Right kidney (tissue), 1 donor: ENCODE measurements at regions not wholly inside any gene's neighbourhood (a gene's known extent, or its start where the extent isn't known, plus 50 kb on each side); places are given as distances from the start of the nearest gene placed in this dataset.
A peak's percentile ranks its signal among the peaks of the same experiment; 100 is the strongest.

Source experiments
- DNase-seq: peaks from one replicate; pipeline ENCODE4 v3.0.0-alpha.2; 2016

DNA sequence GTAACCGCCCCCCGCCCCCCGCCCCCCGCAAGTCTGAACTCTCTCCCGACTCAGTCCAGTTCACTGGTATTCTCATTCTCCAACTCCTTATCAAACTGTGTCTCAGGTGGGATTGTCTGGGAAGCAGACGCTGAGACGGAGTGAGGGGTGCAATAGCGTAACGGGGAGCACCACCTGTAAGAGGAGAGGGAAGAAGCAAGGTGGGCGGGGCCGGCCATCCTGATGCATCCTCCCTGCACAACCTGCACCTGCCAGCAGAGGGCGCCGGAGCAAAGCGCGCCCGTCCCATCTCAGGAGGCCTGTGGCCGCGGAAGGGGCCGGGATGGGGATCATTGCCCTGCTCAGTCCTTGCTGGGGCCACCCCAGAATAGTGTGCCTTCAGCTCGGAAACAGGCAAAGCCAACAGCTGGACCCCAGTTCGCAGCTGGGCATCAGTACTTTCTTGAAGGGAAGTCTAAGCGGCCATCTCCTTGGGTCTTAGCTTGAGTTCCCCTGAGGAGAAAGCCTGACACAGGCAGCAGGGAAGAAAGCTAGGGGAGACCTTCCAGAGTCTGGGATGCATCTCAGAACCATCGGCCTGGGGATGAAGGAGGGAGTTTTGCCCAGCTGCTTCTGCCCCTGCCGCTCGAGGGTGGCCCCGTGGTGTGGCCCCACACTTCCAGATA lies 208.0 kb downstream of the TFCP2L1 start:
- peak; percentile 63 for DNase-seq

- DNase-seq: no peak
Observed at GRCh38 chr2:121078899-121079298, 206.1 kb downstream of the TFCP2L1 start.

DNA sequence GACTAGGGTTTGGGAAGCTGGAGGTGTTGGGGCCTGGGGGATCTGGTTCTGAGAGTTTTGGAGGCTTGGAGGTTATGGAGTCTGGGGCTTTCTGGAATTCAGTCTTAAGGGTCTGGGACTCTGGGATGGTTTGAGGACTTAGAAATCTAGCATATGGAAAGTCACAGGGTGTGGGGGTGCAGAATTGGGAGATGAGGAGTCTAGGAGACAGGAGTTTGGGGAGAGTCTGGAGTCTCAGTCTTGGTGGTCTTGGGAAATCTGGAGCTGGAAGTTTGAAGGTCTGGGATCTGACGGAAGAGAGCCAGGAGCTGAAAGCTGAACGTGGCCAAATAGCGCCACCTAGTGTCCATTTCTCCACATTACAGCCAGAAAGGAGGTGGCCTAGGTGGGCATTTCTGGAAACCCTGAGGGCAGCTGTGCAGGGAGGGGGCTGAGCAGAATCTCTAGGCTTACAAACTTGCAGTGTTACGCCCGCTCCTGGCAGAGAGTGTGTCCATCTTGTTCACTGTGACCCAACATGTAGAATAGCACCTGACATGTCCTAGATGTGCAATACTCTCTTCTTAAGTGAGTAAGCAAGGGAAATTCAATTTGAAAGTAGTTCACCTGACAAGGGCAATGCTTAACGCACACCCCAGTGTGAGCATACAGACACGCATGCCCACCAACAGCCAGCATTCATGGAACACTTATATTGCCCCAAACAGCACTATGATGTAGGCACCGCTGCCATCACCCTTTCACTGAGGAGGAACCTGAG lies 204.8 kb downstream of the TFCP2L1 start:
- peak; percentile 65 for DNase-seq

- DNase-seq: no peak
Observed at GRCh38 chr2:121081701-121082100, 203.3 kb downstream of the TFCP2L1 start.

DNA sequence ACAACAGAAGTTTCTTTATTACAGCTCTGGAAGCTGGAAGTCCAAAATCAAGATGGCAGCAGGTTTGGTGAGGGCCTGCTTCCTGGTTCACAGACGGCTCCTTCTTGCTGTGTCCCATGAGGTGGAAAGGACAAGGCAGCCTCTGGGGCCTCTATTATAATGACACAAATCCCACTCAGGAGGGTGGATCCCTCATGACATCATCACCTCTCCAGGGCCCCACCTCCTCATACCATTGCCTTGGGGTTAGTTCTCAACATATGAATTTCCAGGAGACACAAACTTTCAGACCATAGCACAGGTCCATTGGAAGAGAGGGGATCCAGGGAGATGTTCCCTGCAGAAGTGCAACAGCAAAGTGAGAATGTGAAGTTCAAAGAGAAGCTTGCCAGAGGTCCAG lies 202.8 kb downstream of the TFCP2L1 start:
- DNase-seq: no peak

DNA sequence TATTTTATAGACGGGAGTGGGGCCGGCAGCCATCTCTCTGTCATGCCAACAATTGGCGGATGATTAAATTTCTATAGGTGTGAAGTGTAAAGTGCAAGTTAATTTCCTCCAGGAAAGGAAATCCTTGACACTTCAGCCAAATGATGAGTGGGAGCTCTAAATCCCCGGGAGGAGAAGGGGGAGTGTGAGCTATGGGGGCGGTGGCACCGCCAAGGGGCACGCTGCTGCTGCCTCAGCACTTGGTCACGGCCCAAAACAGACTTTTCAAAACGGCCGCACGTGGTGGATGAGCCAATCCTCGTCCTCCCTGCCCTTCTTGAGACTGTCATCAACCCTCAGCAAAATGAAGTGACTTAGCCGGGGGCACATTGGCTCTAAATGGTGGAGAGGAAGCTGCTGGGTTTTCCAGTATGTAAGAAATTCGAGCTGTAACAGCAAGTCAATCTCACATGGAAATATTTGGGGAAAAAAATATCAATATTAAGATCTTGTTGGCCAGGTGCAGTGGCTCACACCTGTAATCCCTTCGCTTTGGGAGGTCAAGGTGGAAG lies 200.8 kb downstream of the TFCP2L1 start:
- peak; percentile 54 for DNase-seq

DNA sequence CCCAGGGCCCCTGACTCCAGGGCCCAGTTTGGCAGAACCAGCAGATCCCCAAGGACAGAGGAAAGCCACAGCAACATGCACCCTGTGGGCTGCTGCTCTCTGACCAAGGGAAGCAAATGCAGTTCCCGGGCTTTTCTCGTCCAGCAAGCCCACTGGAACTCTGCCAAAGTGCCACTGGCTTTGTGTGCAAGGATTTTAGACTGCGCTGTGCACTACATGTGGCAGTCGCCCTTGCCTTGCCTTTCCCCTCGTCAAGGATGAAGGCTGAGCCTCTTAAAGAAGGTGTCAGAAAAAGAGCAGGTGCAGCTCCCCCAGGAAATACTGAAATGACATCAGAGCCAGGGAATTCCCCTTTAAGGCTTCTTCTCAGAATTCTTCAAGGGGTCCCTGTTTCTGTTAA lies 199.2 kb downstream of the TFCP2L1 start:
- no peak for DNase-seq

GRCh38 chr2:121086450-121086849 lies 198.6 kb downstream of the TFCP2L1 start:
- no peak for DNase-seq

DNA sequence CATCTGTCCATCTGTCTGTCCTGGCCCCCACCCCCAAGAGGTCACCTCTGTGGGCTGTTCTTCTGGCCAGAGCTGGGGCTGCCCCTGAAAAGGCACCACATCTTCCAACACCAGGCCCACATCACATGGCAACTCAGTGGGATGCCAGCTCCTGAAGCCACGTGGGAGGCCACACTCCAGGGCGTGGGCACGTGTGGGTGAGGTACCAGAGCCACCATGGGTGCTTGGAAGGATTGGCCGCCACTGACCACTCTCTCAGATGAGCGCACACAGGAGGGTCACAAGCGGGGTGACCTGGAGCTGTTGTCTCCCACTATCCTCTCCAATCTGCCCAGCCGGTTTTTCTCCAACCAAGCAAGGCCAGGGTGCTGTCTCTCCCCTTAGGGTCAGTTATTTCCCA lies 197.9 kb downstream of the TFCP2L1 start:
- DNase-seq: no peak

DNA sequence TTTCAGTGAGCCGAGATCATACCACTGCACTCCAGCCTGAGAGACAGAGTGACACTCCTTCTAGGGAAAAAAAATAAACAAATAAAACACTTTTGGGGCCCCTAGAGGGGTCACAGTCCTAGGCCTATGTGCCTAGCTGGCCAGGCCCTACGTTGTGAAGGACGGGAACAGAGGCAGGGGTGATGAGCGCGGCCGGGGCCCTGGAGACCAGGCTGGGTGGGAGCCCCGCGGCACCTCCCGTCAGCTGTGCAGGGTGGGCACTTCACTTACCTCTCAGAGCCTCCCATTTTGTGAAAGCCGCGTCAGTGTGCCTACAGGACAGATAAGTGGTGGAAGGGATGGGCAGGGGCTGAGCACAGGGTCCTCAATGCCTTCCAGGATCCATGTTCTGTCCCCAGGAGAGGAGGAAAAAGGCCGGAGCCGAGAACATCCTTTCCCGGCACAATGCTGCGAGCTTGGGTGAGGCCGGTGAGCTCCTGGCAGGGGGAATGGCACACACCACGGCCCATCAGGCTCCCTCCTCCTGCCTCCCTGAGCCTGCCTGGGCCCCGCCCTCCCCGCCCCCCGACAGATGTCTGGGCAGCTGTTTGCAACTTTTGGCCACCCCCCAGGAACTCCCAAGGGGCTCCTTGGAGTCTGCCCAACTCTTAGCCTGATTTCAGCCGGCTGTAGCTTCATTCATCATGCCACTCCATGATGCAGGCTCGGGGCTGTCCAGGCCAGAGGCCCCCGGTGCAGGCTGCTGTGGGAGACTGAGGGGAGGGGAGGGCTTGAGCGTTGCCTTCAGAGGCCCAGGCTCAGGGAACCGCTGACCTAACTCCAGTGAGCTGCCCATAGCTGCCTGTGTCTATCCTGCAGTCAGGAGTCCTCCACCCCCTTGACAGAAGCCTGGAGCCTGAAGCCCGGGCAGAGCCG lies 196.5 kb downstream of the TFCP2L1 start:
- no peak for DNase-seq

DNA sequence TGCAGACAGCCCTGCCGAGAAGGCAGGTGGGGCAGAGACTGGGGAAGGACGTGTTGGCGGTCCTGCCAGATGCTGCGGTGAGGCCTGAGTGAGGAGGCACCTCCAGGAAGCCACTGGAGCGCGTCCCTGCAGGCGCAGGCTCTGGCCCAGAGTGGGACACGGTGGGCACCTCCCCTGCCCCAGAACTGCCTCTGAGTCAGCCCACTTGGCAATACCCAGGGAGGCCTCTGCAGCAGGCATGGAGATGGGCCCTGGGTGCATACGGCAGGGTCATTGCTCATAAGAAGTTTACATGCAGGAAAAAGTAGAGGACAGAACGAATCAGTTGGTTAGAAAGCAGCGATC lies 195.9 kb downstream of the TFCP2L1 start:
- no peak for DNase-seq

DNA sequence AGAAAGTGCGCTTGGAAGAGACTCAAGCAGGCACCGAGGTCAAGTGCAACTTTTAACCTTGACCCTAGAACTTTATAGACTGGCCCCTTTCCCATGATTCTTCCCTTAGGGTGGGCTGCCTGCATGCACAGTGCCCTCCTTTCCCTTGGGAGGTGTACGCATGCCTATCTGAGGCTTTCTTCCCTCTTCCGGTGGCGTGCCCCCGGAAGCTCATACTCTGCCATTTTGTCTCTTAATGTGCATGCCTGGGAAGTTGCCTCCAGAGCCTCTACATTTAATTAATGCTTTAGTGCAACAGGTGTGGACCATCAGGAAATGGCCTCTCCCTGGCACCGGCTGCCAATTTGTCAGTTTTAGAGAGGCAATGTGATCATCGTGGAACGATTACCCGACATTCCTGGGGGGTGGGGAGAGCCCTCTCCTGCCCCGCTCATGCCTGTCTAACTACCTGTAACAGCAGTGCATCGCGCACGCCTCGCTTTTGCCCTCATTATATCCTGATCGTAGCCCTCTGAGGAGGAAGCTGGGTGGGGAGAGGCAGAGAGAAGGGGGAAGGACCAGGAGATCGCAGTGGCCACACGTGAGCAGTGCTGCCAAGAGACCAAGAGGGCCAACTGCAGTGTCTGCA lies 194.8 kb downstream of the TFCP2L1 start:
- no peak for DNase-seq

DNA sequence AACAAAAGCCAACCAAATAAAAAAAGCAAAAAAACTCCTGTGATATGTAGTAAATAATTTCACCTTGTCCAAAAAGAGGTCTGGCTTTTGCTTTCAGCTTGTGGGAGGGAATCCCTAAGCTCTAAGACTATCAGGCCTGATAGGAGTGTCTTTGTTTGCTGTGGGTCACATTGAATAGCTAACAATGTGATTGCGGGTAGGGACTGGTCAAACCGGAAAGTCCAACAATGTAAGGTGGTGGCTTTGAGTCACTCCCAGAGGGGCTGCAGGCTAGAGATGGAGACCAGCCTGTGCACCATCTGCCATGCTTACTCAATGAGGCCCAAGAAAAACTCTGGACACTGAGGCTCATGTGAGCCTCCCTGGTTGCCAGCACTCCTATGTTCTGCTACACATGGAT lies 192.9 kb downstream of the TFCP2L1 start:
- no peak for DNase-seq

DNA sequence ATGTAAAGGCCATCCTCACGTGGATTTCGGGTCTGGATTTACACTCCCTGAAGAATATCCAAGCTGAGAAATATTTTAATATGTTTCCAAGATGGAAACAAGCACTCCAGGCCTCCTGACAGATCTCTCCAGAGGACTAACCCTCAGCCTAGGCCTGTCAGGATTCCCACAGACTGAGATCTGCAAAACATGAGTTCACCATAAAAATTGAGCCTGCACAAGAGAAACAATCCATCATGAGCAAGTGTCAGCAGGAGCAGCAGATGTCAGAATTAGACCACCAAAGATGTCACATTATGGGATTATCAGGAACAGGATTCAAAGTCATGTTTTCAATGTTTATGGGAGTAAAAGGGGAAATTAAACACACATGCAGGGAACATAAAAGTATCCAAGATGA lies 191.3 kb downstream of the TFCP2L1 start:
- peak; percentile 1 for DNase-seq

DNA sequence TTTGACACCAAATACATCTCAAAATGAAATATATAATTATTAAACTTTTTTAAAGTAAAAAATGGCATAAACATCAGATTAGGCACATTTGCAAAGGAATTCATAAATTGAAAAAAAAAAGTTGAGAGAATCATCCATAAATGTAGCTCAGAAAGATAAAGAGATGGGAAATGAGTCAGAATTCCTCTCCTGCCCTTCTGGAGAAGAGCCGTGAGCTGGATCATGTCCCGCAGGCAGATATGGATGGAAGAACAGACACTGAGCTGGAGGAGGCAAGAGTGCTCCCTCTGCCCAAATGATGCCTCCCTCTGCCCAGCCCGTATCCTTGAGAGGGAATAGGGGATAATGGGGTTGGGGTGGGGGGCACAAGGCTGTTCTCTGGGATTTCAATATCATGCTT lies 190.9 kb downstream of the TFCP2L1 start:
- no peak for DNase-seq

- peak; percentile 17 for DNase-seq
Observed at GRCh38 chr2:121094845-121095244, 190.2 kb downstream of the TFCP2L1 start.

GRCh38 chr2:121095257-121096080 lies 189.5 kb downstream of the TFCP2L1 start:
- DNase-seq: peak; percentile 35

- DNase-seq: no peak
Observed at GRCh38 chr2:121096611-121097010, 188.4 kb downstream of the TFCP2L1 start.

DNA sequence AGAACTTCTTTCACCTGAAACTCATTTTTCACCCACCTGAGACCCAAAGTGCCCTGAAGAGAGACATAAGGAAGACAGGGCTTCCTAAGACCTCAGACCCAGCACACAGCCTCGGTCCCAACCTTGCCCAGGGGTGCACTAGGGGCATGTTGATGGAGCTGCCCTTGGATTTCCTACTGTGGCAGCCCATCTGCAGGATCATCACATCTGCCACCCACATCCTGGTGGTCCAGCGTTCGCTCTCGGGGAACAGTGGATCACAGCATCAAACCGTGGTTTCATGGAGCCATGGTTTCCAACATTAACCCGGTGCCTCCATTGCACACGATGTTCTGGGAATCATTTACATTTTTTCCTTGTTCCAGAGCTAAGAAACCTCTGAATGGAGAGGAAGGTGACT lies 186.4 kb downstream of the TFCP2L1 start:
- DNase-seq: no peak

DNA sequence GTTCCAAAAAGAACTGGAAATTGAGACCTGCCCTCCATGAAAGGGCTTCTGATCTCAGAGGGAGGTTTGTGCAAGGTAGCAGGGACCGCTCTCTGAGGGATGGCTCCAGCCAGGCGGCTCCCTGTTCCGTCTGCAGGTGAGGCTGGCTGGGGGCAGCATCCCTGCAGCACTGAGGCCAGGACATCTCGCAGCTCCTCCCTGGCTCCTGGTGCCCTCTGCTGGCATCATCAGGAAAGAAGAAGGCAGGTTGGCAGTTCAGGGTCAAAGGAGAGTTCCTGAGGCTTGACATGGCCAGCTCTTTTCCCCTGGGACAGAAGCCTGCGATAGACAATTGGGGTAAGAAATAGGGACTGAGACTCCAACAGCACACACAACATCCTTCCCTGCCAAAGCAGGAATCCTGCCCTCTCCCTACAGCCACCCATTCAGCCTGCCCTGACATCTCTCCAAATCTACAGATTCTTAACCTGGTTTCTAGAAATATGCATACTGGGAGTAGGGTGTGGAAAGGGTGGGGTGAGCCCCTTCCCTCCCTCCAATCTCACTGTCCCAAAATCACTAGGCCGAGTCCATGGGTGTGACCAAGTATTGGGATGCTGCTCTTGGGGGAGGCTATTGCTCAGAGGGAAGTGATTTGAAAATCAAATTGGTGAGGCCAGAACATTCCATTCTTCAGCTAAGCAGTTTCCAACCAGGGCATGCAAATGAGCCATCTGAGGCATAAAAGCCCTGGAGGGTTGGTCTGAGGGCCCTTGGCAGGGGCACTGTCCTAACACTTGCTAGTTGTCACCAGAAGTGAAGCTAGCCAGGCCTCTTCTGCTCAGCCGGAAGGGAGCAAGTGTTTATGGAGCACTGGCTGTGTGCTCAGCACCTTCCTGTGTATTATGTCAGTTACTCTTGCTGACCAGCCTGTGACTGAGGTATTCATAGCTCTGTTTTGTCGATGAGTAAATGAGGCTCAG lies 185.4 kb downstream of the TFCP2L1 start:
- DNase-seq: no peak
